NCI-H82 treated with DMSO at 0.1 percent for 48 hours (cell line): ENCODE measurements at regions not wholly inside any gene's neighbourhood (a gene's known extent, or its start where the extent isn't known, plus 50 kb on each side); places are given as distances from the start of the nearest gene placed in this dataset.
A peak's percentile ranks its signal among the peaks of the same experiment; 100 is the strongest.

Experiments used
- DNase-seq: peaks from one replicate; lab custom pipeline; 2025; ENCODE audit not compliant: unreplicated experiment; lab: John Stamatoyannopoulos, UW

DNA sequence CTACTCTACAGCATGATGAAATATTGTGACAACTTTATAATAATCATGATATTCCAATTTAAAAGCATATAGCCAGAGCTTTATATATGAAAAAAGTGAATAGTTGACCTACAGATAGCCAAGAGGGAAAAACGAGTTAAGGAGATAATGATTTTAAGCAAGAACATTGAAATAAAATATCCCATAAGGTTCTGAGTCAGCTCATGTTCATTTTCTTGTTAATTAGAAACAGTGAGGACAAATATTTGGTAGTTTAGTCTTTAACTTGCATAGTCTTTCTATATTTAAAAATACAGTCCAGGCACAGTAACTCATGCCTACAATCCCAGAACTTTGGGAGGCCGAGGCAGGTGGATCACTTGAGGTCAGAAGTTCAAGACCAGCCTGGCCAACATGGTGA, 55.8 kb upstream of the CDH6 start:
- no peak for DNase-seq

DNA sequence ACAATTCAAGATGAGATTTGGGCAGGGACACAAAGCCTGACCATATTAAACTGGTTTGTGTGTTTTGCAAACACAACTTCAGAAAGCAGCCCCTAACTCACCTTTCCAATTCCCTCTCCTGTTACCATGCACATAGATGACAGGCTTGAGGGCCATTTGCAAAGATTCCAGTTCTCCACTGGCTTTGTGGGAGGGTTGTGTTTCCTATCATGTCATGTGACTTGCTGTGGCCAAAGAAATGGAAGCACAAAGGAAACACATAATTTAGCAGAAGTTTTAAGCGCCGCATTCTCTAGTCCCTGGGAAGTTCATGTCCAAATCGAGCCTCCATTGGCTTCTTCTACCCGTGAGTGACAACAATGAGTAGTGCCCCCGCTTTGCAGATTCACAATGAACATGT, 57.9 kb upstream of the CDH6 start:
- DNase-seq: no peak

DNA sequence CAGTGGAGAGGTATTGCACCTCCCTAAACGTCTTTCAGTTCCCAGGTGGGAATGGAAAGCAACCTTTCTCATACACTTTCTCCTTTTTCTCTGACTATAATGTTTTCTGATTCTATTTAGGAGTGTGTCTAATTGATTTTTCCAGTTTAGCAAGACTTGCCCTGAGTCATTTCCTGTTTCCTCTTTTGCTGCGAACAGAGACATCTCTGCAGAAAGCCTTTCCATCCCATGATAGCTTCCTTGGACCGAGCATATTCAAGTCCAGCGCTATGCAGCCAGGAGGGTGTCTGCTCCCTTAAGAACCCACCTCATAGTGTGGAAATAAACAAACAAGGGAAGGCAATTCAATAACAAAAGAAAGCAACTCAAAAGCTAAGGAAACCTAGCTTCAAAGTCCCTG, 60.0 kb upstream of the CDH6 start:
- DNase-seq: no peak

DNA sequence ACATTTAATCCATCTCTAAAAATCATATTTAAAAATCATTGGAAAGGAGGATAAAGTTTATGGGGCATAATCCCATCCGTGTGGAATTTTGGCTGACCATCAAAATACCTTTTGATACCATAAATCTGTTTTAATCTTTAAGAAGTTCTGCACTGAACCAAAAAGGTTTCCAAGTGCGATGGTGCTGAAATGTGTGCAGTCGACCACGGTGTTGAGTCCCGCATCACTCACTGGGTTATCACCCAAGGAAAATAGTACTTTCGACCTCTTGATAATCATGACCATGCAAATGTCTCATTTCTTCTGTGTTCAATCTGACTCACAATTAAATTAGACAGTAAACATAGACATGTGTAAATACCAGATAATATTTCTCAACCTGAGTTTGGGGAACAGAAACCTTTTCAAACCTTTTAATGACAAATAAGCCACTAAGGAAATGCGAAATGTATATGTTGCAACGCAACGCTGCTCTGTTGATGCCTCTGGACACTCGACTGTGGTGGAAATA, 62.0 kb upstream of the CDH6 start:
- DNase-seq: no peak

DNA sequence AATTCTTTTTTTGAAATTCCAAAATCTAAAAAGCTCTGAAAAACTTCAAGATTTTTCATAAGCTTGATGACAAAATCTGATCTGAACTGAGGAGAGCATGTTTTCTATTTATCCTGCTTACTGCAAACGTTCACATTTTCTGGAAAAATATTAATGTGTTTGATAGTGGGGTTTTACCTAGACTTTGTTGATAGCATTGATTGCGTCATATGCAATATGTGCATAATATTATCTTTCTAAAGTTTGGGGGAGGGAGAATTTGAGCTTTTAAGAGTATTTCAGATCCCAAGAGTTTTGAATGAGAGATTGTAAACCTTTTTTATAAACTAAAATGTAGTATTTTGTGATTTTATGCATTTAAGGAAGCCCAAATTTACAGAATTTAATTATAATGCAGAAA, 62.8 kb upstream of the CDH6 start:
- DNase-seq: no peak

DNA sequence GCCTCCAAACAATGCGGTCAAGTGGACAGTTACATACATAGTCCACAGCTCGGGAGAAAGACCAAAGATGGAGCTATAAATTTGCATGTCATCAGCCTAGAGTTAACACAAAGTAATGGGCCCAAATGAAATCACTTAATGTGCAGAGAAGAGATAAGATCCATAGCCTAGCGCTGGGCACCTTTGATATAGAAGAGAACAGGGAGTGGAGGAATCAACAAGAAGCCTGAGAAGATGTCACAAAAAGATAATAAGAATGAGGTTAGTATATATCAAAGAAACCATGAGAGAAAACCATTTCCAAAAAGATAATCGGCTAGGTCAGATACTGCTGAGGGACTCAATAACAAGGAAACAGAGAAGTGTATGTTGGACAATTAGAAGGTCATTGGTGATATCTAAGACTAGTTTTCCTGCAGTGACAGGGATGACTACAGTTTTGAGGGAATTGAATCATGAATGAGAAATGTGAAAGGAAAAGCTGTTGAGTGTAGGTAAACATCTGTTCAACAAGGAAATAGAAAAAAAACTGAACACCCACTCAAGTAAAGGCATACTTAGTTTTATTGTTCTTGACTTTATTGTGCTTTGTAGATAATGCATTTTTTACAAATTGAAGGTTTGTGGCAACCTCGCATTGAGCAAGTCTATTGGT, 68.7 kb upstream of the CDH6 start:
- DNase-seq: no peak

DNA sequence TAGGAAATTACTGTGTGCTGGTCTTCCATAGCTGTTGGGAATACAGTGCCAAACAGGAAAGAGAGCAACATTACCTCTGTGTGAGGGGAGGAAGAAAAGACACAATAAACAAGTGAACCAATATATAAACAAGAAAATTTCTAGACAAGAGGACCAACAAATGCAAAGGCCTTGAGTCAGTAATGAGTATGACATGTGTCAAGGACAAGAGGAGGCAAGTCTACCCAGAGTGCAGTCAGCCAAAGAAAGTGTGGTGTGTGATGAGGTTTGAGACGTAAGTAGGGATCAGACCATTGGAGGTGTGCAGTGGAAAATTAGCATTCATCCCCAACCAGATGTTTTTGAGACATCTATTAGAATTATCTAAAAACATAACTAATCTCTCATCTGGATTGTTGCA, 69.5 kb upstream of the CDH6 start:
- no peak for DNase-seq

DNA sequence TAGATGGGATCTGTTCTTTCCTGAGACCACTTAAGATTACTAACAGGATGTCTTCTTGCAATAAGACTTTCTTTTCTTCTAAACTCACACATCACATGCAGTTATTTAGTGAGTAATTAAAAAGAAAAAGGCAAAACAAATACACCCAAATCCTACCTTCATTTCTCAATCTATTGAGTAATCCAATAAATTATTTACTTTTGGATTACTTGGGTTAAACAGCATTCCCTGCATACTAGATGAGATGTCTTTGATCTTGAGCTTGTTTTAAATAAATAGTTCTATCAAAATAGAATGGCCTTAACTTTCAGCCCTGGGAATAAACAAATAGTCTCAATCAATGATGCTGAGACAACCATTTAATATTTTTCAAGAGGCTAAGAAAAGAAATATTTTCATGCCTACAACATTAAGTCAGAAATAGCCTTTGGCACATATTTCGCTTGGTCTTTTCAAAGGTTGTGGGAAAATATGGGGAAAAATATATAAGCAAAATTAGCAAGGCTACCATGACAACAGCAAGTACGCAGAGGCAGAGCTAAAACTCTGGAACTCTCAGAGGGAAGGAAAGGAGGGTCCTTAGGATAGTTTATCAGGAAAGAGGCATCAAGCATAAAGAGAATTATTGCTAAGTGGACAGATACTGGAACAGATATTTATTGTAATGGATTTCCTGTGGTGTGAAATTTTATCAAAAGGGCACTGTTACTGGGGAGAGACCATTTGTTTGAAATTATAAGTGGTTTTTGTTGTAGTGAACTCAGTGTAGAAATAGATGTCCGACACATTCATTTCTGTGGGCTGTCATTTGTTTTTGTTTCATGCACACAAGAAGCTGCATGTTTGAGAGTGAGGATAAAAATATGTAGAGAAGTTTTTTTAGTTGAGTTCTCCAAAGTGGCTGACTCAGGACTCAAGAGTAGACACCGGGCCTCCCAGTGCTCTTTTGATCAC, 70.2 kb upstream of the CDH6 start:
- no peak for DNase-seq

DNA sequence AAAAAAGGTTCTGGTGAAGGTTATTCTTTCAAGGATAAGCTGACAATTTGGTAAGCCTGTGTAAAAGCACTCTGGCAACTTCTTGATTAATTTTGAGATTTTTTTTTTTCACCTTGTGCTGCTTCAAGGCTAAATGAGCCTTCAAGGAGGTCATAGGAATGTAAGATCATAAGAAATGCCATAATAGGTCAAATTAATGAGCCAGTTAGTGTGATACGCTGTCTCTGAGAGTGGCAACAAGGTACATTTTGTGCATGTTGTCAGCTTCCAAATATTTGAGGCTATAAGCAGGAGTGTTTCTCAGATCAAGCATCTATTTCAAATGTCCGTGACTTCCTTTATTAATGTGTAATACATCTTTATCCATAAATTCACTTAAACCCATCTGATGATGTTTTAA, 72.3 kb upstream of the CDH6 start:
- no peak for DNase-seq

DNA sequence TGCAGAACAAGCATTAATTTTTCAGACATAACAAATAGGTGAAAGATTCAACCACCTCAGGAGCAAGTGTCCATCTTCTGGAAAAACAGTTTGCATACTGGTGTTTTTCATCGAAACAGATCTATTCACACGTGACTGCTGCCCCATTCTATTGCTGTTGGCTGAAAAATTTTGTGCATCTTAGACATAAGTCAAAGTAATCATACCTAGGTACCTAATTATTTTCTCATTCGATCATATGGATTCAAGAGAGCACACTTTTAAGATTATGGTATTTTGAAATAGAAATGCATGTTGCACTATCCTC, 72.9 kb upstream of the CDH6 start:
- no peak for DNase-seq

DNA sequence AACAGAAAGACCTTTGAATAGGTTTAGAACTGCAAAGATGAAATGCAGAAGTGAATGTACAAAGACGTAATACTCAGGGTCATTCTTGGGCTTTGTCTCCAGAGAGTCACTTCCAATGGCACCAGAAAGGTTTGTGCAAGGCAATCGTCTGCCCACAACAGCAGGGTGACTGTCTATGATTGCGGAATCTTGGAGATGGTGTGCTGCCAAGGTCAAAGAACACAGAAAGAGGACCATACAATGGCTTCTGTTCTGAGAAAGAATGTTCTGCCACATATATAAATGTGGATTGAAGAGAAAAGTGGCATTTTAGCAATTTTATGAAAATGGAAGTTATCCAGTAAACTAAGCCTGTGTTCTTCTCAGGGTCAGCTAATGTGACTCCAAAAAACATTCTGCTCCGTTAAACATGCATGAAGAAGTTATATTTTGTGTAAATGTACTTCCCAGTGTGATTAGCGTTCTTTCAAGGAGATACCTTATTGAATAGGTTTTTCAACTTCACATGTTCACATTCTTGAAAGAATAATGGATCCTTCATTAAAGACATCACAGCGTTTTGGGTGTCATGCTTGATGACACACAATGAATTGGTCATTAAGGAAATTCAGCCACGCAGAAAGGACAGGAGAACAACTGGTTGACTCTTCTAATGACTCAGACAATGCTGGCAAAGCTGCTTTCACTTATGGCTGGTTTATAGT, 73.4 kb upstream of the CDH6 start:
- no peak for DNase-seq

DNA sequence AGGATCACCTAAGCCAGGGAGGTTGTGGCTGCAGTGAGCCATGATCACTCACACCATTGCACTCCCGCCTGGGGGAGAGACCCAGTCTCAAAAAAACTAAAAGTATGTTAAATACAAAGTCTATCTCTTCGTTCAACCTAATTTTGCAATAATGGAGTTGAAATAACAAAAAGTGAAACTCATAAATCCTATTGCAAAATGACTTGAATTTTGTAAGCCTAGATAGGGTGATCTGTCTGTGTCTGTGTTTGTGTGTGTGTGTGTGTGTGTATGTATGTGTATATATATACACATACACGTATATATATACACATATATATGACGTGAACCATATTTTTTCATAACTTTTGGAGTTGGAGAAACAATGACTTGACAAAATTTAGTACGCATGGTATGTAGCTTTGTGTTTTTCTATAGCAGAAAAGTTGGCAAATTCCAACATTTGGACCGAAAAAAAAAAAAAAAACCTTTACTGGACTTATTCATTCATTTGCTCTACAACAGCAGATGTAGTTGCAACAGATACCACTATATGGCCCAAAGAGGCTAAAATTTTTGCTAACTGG, 76.9 kb upstream of the CDH6 start:
- no peak for DNase-seq

DNA sequence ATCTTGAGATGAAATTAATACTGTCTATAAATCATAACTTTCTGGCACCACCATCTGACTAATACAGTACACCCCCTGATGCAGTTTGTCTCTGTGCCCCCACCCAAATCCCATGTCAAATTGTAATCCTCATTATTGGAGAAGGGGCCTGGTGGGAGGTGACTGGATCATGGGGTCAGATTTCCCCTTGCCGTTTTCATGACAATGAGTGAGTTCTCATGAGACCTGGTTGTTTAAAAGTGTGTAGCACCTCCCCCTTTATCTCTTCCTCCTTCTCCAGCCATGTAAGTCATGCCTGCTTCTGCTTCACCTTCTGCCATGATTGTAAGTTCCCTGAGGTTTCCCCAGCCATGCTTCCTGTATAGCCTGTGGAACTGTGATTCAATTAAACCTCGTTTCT, 78.7 kb upstream of the CDH6 start:
- no peak for DNase-seq

DNA sequence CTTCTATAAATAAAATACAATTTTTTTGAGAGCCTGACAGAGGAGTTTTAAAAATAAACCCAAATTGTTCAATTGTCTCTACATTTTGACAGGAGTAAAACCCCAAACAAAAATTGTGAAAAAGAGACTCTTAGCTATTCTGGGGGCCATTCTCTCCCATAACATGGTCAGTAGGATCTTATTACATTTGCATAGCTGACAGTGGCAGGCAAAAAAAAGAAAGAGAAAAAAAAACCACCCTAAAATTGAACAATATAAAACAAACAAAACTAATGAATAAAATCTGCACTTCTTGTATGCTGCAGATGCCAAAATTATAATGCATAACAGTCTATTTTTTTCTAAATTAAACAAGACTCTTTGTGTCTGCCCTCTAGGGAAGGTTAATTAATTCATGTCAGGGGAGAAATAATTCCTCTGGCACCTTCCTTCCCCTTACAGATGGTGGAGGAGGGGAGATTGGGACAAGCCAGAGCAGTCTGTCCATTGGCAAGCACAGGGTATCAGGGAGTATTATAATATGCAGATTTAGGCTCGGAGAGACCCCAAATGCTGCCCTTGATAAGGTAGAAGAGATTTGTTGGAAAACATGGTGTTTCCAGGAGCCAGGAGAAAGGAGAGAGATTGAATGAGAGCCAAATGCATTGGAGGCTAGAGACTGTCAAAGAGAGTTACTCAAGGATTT, 79.7 kb upstream of the CDH6 start:
- peak; percentile 15 for DNase-seq

DNA sequence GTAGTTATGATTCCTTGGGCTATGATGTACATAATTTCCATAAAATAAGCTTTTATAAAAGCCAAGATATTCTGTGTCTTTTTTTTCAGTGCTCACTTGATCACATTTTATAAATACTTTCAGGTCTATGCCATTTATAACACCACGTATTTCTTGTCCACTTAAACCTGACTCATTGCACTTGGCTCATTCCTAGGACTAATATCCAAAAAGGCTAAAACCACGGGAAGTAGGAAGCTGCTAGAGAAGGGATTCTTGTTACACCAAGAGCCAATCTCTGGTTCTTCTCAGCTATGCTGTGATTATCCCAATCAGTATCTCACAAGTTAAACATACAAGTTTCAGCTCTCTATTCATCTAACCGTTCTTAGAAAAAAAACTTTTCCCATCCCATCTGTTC, 80.4 kb upstream of the CDH6 start:
- peak; percentile 15 for DNase-seq

DNA sequence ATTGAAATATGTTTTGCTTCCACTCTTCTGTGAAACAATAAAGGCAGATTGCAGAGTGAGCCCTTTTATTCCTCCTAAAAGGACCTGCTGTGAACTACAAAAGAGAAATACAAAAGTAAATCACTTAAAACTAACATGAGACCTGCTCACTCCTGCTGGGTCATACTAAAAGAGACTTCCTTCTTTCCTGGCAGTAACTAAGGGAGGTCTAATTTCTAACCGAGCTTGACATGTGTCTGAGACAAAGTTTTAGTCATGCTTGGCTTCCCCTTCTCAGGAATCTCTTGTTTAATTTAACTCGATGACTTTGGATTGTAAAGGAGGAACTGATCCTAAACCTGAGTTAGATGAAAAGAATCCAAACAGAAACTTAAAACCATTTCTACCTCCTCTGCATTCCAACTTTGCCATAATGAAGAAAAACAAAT, 86.4 kb upstream of the CDH6 start:
- no peak for DNase-seq

DNA sequence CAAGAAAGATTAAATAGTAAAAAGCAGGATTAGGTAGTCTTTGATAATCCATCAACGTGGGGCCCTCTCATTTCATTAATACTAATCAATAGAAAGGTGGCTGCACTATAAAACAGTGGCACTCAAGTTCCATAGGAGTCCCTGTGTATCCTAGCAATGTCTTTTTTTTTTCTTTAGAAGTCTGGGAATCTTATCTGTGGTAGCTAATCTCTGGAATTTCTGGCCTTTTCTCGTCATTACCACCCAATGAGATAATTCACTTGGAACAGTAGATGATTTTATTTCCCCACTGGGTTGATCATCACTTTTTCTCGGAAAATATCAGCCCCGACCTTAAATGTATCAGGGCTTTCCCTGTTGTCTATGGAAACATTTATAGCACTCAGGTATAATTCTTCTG, 86.8 kb upstream of the CDH6 start:
- peak; percentile 78 for DNase-seq

DNA sequence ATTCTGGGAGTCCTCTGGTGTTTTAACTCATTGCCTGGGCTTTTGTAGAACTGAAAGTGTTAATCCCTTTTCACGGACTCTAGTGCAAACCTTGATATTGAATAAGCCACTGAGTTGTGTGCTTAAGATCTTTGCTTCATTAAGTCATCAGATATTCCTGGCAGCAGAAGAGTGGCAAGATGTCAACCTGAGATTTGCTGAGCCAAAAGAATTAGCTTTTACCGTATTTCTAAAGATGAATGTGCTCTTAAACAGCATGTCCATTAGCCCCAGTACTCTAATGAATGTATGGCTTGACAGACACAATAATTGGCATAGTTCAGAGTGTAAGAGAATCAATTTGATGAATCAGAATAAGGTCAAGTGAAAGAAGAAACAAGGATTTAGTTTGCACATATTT, 87.2 kb upstream of the CDH6 start:
- peak; percentile 78 for DNase-seq

DNA sequence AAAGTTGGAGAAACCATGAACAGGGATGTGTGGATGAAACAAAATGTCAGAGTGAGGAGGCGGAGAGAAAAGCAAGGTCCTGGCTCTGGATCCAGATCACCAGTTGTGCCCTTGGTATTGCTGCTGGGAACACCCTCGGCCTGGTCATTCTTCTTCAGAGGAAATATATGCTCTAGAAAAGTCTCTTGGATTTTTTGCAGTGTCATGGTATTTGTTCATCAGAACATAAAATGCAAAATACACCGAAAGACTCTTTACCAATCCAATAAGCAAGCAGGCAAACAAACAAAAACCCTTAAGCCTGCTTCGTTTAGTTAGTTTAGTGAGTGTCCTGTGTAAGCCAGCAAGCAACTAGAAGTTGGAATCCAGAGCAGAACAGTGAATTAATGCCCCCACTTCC, 88.7 kb upstream of the CDH6 start:
- no peak for DNase-seq

DNA sequence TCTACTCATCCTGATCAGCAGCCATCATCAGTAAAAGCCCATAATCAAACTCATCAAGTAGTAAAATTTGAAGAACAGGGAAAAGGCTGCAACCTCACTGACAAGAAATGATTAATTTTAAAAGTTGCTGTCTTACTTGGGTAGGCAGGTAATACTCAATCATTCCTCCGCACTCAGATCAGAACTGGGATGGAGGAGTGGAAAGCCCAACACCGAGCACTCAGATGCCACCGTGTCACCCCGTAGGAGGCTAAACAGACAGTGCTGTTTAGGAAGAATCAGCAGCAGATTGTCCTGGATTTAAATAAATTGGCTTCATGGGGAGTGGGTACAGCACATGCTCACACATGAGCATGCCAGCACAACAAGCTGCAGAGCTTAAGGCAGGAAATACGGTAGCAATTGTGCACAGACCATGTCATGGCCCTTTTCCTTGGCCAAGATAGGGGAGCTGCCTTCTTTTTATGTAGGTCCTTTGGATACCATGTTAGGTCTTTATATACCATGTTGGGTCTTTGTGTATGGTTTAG, 92.6 kb upstream of the CDH6 start:
- no peak for DNase-seq
